NCI-H2107 (cell line): ENCODE measurements at regions not wholly inside any gene's neighbourhood (a gene's known extent, or its start where the extent isn't known, plus 50 kb on each side); places are given as distances from the start of the nearest gene placed in this dataset.
"Not testable (repeated sequence)": the region's sequence is repeated elsewhere in the genome, so short reads cannot be mapped to it uniquely, and the experiment has no call there.

Source experiments
- DNase-seq: peaks from one replicate; lab custom pipeline; 2025; lab: John Stamatoyannopoulos, UW

DNA sequence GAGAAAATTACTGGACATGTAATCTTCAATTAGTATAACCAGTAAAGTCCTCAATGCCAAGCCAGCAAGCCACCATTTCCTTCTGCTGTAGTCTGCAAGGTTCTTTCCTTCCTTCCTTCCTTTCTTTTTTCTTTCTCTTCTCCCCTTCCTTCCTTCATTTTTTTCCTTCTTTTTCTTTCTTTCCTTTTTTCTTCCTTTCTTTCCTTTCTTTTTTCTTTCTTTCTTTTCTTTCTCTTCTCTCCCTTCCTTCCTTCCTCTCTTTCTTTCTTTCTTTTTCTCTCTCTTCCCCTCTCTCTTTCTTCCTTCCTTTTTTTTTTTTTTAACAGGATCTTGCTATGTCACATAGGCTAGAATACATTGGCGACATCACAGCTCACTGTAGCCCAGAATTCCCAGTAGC is 369.8 kb downstream of the SEMA3D start:
- no peak for DNase-seq

DNA sequence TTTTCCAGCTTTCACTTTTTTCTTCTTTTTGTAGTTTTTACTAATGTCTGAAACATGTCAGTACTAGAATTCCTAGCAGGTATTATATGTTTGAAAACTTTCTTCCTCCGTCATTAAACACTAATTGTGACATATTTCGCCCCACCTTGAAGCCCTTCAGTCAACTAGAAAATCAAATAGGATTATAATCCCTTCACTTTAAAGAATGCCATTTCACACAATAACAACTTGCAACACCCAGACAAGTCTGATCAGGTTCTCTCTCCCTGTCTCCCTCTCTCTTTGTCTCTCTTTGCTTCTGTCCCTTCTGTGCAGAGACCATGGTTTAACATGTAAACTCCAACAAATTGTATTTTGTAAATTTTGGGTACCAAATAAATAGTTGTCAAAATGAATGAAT is 373.5 kb downstream of the SEMA3D start:
- no peak for DNase-seq

- no peak for DNase-seq
These were observed 374.8 kb downstream of the SEMA3D start for GRCh38 chr7:84812021-84812420.

DNA sequence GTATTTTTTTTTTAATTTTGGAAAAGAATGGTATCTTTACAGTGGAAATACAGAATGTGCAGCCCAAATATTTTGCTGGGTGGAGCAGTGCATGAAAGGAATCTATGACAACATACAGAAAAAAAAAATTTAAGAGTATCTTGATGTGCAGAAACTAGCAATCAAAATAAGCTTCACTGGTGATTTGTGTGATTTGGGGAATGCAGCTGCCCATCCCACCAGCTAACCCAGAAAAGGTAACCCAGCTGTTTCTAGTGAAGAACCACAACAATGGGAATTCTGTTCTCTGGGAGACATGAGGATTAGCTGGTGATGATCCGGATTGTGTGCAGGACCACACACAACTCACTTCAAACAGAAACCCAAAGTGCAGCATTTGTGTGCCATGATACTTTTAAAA is 375.5 kb downstream of the SEMA3D start:
- DNase-seq: no peak

DNA sequence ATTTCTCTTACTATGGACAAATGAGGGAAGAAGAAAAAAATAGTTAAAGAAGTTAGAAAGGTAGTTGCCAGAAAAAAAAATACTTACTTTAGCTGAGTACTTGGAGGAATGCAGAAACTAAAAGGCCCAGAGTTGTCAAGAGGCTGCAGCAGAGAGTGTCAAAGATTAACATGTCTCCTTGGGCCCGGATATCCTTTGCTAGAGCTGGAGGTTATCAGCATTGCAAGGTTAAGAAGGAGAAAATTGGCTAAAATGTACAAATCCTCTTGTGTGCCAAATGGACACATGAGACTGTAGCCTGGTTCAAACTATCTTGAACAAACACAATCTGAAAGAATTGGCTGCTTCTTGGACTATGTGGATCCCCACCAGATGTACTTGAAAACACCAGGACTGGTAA is 377.0 kb downstream of the SEMA3D start:
- no peak for DNase-seq

DNA sequence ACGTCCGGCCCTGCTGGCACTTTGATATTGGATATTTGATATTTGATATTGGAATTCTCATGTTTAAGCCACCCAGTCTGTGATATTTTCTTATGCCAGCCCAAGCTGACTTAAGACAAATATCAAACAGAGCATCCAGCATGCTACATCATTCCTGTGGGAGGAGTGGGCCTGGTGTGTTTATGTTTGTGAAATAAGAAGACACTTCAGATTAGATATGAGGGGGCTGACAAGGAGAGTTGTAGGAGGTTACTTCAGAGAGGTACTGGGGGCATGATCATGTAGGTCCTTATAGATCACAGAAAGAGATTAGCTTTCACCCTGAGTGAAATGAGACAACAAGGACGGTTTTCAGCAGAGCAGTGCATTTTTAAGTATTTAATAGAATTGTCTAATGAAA is 382.9 kb downstream of the SEMA3D start:
- DNase-seq: no peak

DNA sequence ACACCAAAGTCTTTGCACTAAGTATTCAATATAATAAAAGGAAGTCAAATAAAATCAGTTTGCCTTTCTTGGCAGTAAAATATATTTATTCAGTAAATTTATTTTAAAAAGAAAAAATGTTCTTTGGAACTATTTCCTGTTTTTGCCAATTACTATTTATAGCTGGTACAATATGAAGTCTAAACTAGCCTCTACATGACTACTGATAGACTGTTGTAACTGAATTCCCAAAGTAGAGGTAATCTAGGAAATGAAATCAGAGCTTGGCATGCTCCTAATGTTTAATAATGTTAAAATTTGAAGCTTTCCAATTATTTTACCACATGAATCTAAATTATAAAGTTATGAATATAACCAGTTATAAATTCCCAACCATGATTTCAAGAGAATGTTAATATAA is 385.5 kb downstream of the SEMA3D start:
- no peak for DNase-seq

DNA sequence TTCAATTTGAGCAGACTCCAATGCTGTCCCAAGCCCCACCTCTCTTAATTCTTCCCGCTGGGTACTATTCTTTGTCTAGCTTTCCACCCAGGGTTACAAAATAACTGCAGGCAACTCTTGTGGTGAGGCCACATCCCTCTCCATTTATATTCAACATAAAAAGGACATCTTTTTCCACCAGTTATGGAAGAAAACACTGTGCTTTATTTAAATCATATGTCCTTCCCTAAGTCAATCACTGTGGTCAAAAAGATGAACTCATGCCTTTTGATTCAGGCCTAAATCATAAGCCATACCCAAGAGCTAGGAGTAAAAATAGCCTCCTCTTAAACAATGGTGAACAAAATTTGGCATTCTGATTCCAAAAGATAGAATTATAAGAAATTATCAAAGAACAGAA is 386.0 kb downstream of the SEMA3D start:
- no peak for DNase-seq

GRCh38 chr7:84799106-84799505 is 387.8 kb downstream of the SEMA3D start:
- no peak for DNase-seq

DNA sequence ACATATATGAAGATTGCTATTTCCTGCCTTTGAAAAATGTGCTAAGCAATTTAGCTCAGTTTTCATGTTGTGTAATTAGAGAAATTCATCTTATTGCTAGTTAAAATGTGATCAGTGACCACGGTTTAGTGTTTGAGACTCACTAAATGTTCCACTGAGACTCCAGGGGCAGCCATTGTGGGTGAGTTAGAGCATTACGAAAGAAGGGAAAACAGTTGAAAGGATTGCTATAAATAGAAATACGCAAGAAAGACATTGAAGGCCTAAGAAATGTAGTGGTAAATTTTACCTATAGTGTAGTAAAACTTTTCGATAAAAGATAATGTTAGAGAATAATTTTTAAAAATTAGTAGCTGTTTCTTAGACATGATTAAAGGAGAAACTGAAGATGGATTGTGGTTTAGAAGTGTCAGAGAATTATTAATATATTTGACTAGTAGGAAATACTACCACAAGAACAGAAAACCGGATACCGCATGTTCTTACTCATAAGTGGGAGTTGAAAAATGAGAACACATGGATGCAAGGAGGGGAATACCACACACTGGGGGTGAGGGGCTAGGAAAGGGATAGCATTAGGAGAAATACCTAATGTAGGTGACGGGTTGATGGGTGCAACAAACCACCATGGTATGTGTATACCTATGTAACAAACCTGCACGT is 394.5 kb downstream of the SEMA3D start:
- no peak for DNase-seq

DNA sequence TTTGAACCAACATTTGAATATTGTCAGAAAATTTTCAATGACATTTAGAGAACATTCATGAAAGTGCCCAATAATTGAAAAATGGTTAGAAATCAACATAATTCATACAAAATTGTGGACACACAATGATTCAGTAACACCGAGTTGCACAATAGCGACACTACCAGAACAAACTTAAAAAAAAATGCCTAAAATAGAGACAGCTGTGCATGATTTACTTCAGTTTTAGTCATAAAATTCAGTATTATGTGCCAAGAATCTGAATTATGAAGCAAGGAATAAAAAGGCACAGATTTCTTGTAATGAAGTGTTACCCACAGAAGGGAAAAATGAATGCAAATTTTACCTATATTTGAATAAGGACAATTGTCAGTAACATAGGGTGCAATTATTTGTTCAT is 396.0 kb downstream of the SEMA3D start:
- DNase-seq: no peak

DNA sequence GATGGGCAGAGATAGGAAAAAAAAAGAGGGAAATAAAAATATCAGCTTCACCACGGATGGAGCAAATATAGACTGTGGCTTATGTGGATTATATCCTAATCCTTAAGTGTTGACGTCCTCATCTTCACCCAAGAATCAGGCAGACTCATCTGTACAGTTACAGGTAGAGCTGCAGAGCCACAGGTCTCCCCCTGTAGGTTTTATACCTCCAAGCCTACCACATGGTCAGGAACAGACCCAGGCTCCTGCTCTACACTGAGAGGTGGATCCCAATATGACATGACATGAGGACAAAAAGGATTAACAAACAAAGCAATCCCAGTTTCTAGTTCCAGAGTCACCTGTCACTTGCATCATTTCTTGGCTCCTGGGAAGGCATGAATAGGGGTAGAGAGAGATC is 400.8 kb downstream of the SEMA3D start:
- no peak for DNase-seq

- DNase-seq: no peak
These were observed 402.4 kb downstream of the SEMA3D start for GRCh38 chr7:84784450-84784849.

GRCh38 chr7:84783141-84783778 is 403.6 kb downstream of the SEMA3D start:
- DNase-seq: no peak

- DNase-seq: no peak
These were observed 405.0 kb downstream of the SEMA3D start for GRCh38 chr7:84781838-84782237.

DNA sequence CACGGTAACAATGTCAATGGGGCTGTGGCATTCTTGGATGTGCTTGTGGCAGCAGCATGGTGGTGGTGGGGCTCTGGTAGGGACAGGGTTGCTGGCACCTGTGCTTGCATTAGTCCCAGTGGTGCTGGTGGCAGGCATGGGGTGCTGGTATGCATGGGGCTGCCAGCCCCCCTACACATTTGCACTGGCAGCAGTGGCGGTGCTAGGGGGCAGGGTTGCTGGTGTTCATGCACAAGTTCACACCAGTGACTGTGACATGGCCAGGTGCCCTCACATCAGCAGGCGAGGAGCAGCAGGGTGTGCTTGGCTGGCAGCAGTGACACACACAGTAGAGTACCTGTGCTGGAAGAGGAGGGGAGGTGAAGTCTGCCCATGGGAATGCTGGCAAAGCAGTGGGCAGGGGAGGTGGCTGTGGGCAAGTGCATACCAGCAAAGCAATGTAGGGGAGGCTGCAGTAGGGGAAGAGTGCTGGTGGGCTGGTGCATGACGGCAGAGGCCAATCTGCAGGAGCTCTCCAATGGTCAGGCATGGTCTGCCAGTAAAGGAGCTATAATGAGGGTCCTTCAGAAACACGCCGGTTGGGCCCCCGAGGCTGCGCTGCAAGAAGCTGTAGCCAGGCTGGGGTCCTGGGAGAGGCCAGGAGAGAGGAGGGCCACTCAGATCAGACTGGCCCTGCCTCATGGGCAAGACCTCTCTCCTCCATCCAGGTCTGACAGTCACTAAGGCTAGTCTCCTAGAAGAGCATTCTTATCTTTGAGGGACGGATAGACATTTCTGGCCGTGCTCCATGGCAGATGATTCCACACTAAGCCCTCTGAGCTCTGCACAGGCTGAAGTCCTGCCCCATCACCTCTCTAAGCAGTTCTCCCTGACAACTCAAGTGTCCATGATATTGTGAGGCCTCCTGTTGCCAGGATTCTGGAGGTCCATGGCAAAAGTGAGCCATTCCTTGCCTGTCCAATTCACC is 406.4 kb downstream of the SEMA3D start:
- no peak for DNase-seq

DNA sequence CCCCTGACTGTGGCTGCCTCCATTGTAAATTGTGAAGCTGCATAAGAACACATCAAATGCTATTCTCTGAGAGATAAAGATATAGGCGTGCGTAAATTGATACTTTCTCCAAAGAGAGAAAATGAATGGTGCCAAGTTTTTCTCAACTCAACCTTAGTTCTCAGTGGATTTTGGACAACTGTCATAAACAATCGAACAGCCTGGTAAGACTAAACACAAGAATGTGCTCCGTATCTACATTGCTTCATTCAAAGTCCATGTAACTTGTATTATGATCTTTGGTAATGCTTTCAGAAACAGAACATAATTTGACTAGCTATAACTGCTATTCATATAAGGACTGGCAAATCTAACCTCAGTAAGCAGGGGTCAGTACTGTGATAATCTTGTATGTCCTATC is 429.1 kb downstream of the SEMA3D start:
- DNase-seq: no peak

GRCh38 chr7:84746353-84746752 is 440.5 kb downstream of the SEMA3D start:
- no peak for DNase-seq

- no peak for DNase-seq
These were observed 442.5 kb downstream of the SEMA3D start for GRCh38 chr7:84744385-84744784.

- no peak for DNase-seq
These were observed 448.2 kb downstream of the SEMA3D start for GRCh38 chr7:84738583-84739150.

GRCh38 chr7:84735677-84736076 is 451.2 kb downstream of the SEMA3D start:
- DNase-seq: no peak

GRCh38 chr7:84735011-84735410 is 451.8 kb downstream of the SEMA3D start:
- no peak for DNase-seq

GRCh38 chr7:84733976-84734375 is 452.9 kb downstream of the SEMA3D start:
- DNase-seq: not testable (repeated sequence)
